Adrenal gland (tissue), 5 donors: ENCODE measurements at regions not wholly inside any gene's neighbourhood (a gene's known extent, or its start where the extent isn't known, plus 50 kb on each side); places are given as distances from the start of the nearest gene placed in this dataset.

ENCODE experiments used
- POLR2A ChIP-seq, 2 donors: fragments of 450-650 bp; IDR thresholded peaks; one replicate each; pipeline ENCODE4 v1.6.1; 2017; ENCODE audit warnings: antibody characterized with exemption in 2 of 2, mild to moderate bottlenecking in 2 of 2, moderate library complexity in 1 of 2
- TF ChIP-seq, protein P1 (sequence below), 6 experiments: fragments of 450-650 bp in 4 of 6; fragments of 200-600 bp in 2 of 6; sonication (generic) in 1 of 6; IDR thresholded peaks; 1 replicate in 5 of 6; 2 replicates in 1 of 6; pipeline versions ENCODE4 v1.5.1 to v1.8.0; 2016 to 2021; ENCODE audit warnings: antibody characterized with exemption in 6 of 6, mild to moderate bottlenecking in 2 of 6, moderate library complexity in 1 of 6
- donor health status: DM: no; HTN: no; CAD: no.

- TF ChIP-seq, protein P1, sequence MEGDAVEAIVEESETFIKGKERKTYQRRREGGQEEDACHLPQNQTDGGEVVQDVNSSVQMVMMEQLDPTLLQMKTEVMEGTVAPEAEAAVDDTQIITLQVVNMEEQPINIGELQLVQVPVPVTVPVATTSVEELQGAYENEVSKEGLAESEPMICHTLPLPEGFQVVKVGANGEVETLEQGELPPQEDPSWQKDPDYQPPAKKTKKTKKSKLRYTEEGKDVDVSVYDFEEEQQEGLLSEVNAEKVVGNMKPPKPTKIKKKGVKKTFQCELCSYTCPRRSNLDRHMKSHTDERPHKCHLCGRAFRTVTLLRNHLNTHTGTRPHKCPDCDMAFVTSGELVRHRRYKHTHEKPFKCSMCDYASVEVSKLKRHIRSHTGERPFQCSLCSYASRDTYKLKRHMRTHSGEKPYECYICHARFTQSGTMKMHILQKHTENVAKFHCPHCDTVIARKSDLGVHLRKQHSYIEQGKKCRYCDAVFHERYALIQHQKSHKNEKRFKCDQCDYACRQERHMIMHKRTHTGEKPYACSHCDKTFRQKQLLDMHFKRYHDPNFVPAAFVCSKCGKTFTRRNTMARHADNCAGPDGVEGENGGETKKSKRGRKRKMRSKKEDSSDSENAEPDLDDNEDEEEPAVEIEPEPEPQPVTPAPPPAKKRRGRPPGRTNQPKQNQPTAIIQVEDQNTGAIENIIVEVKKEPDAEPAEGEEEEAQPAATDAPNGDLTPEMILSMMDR (IDR thresholded peaks at IDR 0.05) = no peak
- TF ChIP-seq POLR2A (IDR thresholded peaks at IDR 0.05) = no peak
These were observed 395.8 kb upstream of the RORA start for GRCh38 chr15:61624950-61625349.
